Right lobe of liver (tissue), 4 donors: ENCODE measurements at regions not wholly inside any gene's neighbourhood (a gene's known extent, or its start where the extent isn't known, plus 50 kb on each side); places are given as distances from the start of the nearest gene placed in this dataset.

Experiments used
- CTCF ChIP-seq, 4 donors: fragments of 200-600 bp in 3 of 4; fragments of 450-650 bp in 1 of 4; IDR thresholded peaks; one replicate each; pipeline versions ENCODE4 v1.5.1 to v1.8.0; 2016 to 2022; ENCODE audit warnings: antibody characterized with exemption in 4 of 4, mild to moderate bottlenecking in 2 of 4
- POLR2A ChIP-seq: fragments of 450-650 bp; IDR thresholded peaks from one replicate; pipeline ENCODE4 v1.6.1; 2017; ENCODE audit warnings: antibody characterized with exemption, mild to moderate bottlenecking
- donor health status: DM: no; HTN: no; CAD: no.
- donor health status: DM: no; HTN: no; CAD: no.
- donor health status: DM: no; HTN: yes; CAD: no.

GRCh38 chr13:22218797-22219196 is 547.9 kb downstream of the FGF9 start:
- no peak for TF ChIP-seq CTCF (IDR thresholded peaks at IDR 0.05)
- no peak for TF ChIP-seq POLR2A
